ENCODE measurements at regions not wholly inside any gene's neighbourhood (a gene's known extent, or its start where the extent isn't known, plus 50 kb on each side); places are given as distances from the start of the nearest gene placed in this dataset.
"Not testable (repeated sequence)": the region's sequence is repeated elsewhere in the genome, so short reads cannot be mapped to it uniquely, and the experiment has no call there.

- in situ Hi-C loops (cut with HindIII; ENCODE audit: low pct_unique_long_range_greater_than_20kb, low sequenced_read_pairs), result no loop called here
- DNase-seq (ENCODE audit: low read depth, low spot score), result no peak
Measured at GRCh38 chr1:74913978-74914377, 181.0 kb downstream of the TYW3 start.

- in situ Hi-C loops (cut with HindIII; ENCODE audit: low pct_unique_long_range_greater_than_20kb, low sequenced_read_pairs), result no loop called here
- DNase-seq (ENCODE audit: low read depth, low spot score), result no peak
Measured at GRCh38 chr1:74933500-74933899, 200.5 kb downstream of the TYW3 start.

GRCh38 chr1:74935446-74935845 lies 198.7 kb upstream of the LHX8 start:
- peak; percentile 10 for DNase-seq (ENCODE audit: low read depth, low spot score)
- in situ Hi-C loops (cut with HindIII; ENCODE audit: low pct_unique_long_range_greater_than_20kb, low sequenced_read_pairs), result no loop called here

- in situ Hi-C loops (cut with HindIII; ENCODE audit: low pct_unique_long_range_greater_than_20kb, low sequenced_read_pairs), result no loop called here
- no peak for DNase-seq (ENCODE audit: low read depth, low spot score)
Measured at GRCh38 chr1:74937176-74937575, 197.0 kb upstream of the LHX8 start.

- in situ Hi-C loops (cut with HindIII; ENCODE audit: low pct_unique_long_range_greater_than_20kb, low sequenced_read_pairs), result no loop called here
- DNase-seq (ENCODE audit: low read depth, low spot score), result peak; percentile 45
Measured at GRCh38 chr1:74943046-74943445, 191.1 kb upstream of the LHX8 start.

- DNase-seq (ENCODE audit: low read depth, low spot score), result no peak
- in situ Hi-C loops (cut with HindIII; ENCODE audit: low pct_unique_long_range_greater_than_20kb, low sequenced_read_pairs), result no loop called here
Measured at GRCh38 chr1:74946388-74946787, 187.8 kb upstream of the LHX8 start.

GRCh38 chr1:74949348-74949747 lies 184.8 kb upstream of the LHX8 start:
- in situ Hi-C loops (cut with HindIII; ENCODE audit: low pct_unique_long_range_greater_than_20kb, low sequenced_read_pairs); DNase-seq (ENCODE audit: low read depth, low spot score): not testable (repeated sequence)

GRCh38 chr1:74951981-74952380 lies 182.2 kb upstream of the LHX8 start:
- in situ Hi-C loops (cut with HindIII; ENCODE audit: low pct_unique_long_range_greater_than_20kb, low sequenced_read_pairs); DNase-seq (ENCODE audit: low read depth, low spot score): not testable (repeated sequence)

GRCh38 chr1:74952786-74953185 lies 181.4 kb upstream of the LHX8 start:
- no peak for DNase-seq (ENCODE audit: low read depth, low spot score)
- in situ Hi-C loops (cut with HindIII; ENCODE audit: low pct_unique_long_range_greater_than_20kb, low sequenced_read_pairs), result no loop called here

GRCh38 chr1:74953622-74954021 lies 180.6 kb upstream of the LHX8 start:
- in situ Hi-C loops (cut with HindIII; ENCODE audit: low pct_unique_long_range_greater_than_20kb, low sequenced_read_pairs), result no loop called here
- DNase-seq (ENCODE audit: low read depth, low spot score), result no peak

- in situ Hi-C loops (cut with HindIII; ENCODE audit: low pct_unique_long_range_greater_than_20kb, low sequenced_read_pairs), result no loop called here
- no peak for DNase-seq (ENCODE audit: low read depth, low spot score)
Measured at GRCh38 chr1:74963120-74963519, 171.1 kb upstream of the LHX8 start.

- peak; percentile 54 for DNase-seq (ENCODE audit: low read depth, low spot score)
- in situ Hi-C loops (cut with HindIII; ENCODE audit: low pct_unique_long_range_greater_than_20kb, low sequenced_read_pairs), result no loop called here
Measured at GRCh38 chr1:74964508-74965102, 169.6 kb upstream of the LHX8 start.

- in situ Hi-C loops (cut with HindIII; ENCODE audit: low pct_unique_long_range_greater_than_20kb, low sequenced_read_pairs), result no loop called here
- DNase-seq (ENCODE audit: low read depth, low spot score), result no peak
Measured at GRCh38 chr1:74969566-74970135, 164.5 kb upstream of the LHX8 start.

- in situ Hi-C loops (cut with HindIII; ENCODE audit: low pct_unique_long_range_greater_than_20kb, low sequenced_read_pairs), result no loop called here
- DNase-seq (ENCODE audit: low read depth, low spot score), result no peak
Measured at GRCh38 chr1:74971982-74972381, 162.2 kb upstream of the LHX8 start.

- DNase-seq (ENCODE audit: low read depth, low spot score), result no peak
- in situ Hi-C loops (cut with HindIII; ENCODE audit: low pct_unique_long_range_greater_than_20kb, low sequenced_read_pairs), result no loop called here
Measured at GRCh38 chr1:74976491-74976890, 157.7 kb upstream of the LHX8 start.

GRCh38 chr1:74992448-74992847 lies 141.7 kb upstream of the LHX8 start:
- in situ Hi-C loops (cut with HindIII; ENCODE audit: low pct_unique_long_range_greater_than_20kb, low sequenced_read_pairs); DNase-seq (ENCODE audit: low read depth, low spot score): not testable (repeated sequence)

GRCh38 chr1:74995821-74996220 lies 138.4 kb upstream of the LHX8 start:
- no peak for DNase-seq (ENCODE audit: low read depth, low spot score)
- in situ Hi-C loops (cut with HindIII; ENCODE audit: low pct_unique_long_range_greater_than_20kb, low sequenced_read_pairs), result no loop called here

GRCh38 chr1:75010547-75010946 lies 123.6 kb upstream of the LHX8 start:
- in situ Hi-C loops (cut with HindIII; ENCODE audit: low pct_unique_long_range_greater_than_20kb, low sequenced_read_pairs), result no loop called here
- no peak for DNase-seq (ENCODE audit: low read depth, low spot score)

- in situ Hi-C loops (cut with HindIII; ENCODE audit: low pct_unique_long_range_greater_than_20kb, low sequenced_read_pairs), result no loop called here
- DNase-seq (ENCODE audit: low read depth, low spot score), result no peak
Measured at GRCh38 chr1:75014250-75014649, 119.9 kb upstream of the LHX8 start.

- DNase-seq (ENCODE audit: low read depth, low spot score), result no peak
- in situ Hi-C loops (cut with HindIII; ENCODE audit: low pct_unique_long_range_greater_than_20kb, low sequenced_read_pairs), result no loop called here
Measured at GRCh38 chr1:75023005-75023404, 111.2 kb upstream of the LHX8 start.

Data from SK-MEL-5 (cell line).